ENCODE measurements at regions not wholly inside any gene's neighbourhood (a gene's known extent, or its start where the extent isn't known, plus 50 kb on each side); places are given as distances from the start of the nearest gene placed in this dataset.
A peak's percentile ranks its signal among the peaks of the same experiment; 100 is the strongest.

- TF ChIP-seq EZH2 (IDR thresholded peaks at IDR 0.05; ENCODE audit: insufficient read depth, poor library complexity, severe bottlenecking) (no peak), EZH2phosphoT487 (IDR thresholded peaks at IDR 0.05; ENCODE audit: insufficient read depth, low read depth) (no peak)
- Histone ChIP-seq H3K9ac (no peak overlapping the region), H3K79me2 (ENCODE audit: insufficient read depth) (no peaks in the 10 kb centered on the region), H3K9me3 (ENCODE audit: low read depth) (no peaks in the 10 kb centered on the region), H3K27me3 (replicated peaks; ENCODE audit: insufficient read depth) (no peaks in the 10 kb centered on the region), H3K4me1 (ENCODE audit: insufficient read depth) (peaks cover 23% of the 10 kb centered on the region), H3K9me2 (ENCODE audit: insufficient read depth) (no peaks in the 10 kb centered on the region), H2AFZ (0 out of 2 replicates have a peak overlapping the region, but pooled peaks have one; percentile 10), H3K4me3 (no peak overlapping the region), H3K36me3 (ENCODE audit: low read depth) (no peaks in the 10 kb centered on the region), H3F3A (ENCODE audit: insufficient read depth) (peaks cover 13% of the 10 kb centered on the region), H3K4me2 (ENCODE audit: unreplicated experiment) (no peak overlapping the region), H3K27ac (no peak overlapping the region), H4K20me1 (ENCODE audit: insufficient read depth) (no peaks in the 10 kb centered on the region)
- DNase-seq: peak; percentile 3
- in situ Hi-C loops (cut with MboI): no loop called here
- WGBS, 2 experiments (ENCODE audit: low coverage in 1 of 2, low lambda C conversion rate in 2 of 2, missing lambda C conversion rate in 2 of 2): 91 to 92% methylated on average over 5 of the region's 5 CpGs
Measured at GRCh38 chr6:128659878-128660622, 139.7 kb upstream of the PTPRK start.

- Histone ChIP-seq H2AFZ (no peak overlapping the region), H3K36me3 (ENCODE audit: low read depth) (no peaks in the 10 kb centered on the region), H3K27me3 (replicated peaks; ENCODE audit: insufficient read depth) (no peaks in the 10 kb centered on the region), H4K20me1 (ENCODE audit: insufficient read depth) (no peaks in the 10 kb centered on the region), H3K79me2 (ENCODE audit: insufficient read depth) (no peaks in the 10 kb centered on the region), H3K4me3 (no peak overlapping the region), H3K9me3 (ENCODE audit: low read depth) (no peaks in the 10 kb centered on the region), H3K9me2 (ENCODE audit: insufficient read depth) (no peaks in the 10 kb centered on the region), H3K27ac (no peak overlapping the region), H3K4me2 (ENCODE audit: unreplicated experiment) (no peak overlapping the region), H3F3A (ENCODE audit: insufficient read depth) (peaks cover 13% of the 10 kb centered on the region), H3K4me1 (ENCODE audit: insufficient read depth) (peaks cover 23% of the 10 kb centered on the region), H3K9ac (no peak overlapping the region)
- DNase-seq: no peak
- TF ChIP-seq EZH2 (IDR thresholded peaks at IDR 0.05; ENCODE audit: insufficient read depth, poor library complexity, severe bottlenecking): no peak
- no peak for TF ChIP-seq EZH2phosphoT487 (IDR thresholded peaks at IDR 0.05; ENCODE audit: insufficient read depth, low read depth)
- in situ Hi-C loops (cut with MboI): no loop called here
- WGBS, 2 experiments (ENCODE audit: low coverage in 1 of 2, low lambda C conversion rate in 2 of 2, missing lambda C conversion rate in 2 of 2): 77 to 100% methylated on average over 1 of the region's 1 CpG
Measured at GRCh38 chr6:128659276-128659675, 138.9 kb upstream of the PTPRK start.

- H3K4me3 ChIP-seq: no peak overlapping the region
Measured at GRCh38 chr6:128657181-128657580, 136.8 kb upstream of the PTPRK start.

GRCh38 chr6:128655978-128656498 lies 135.6 kb upstream of the PTPRK start:
- peak overlapping the region; percentile 73 for H3K27ac ChIP-seq
- H2AFZ ChIP-seq: peak overlapping the region; percentile 68
- TF ChIP-seq EZH2phosphoT487 (IDR thresholded peaks at IDR 0.05; ENCODE audit: insufficient read depth, low read depth) (no peak), EZH2 (IDR thresholded peaks at IDR 0.05; ENCODE audit: insufficient read depth, poor library complexity, severe bottlenecking) (no peak)
- DNase-seq: peak; percentile 86
- no peaks in the 10 kb centered on the region for H3K9me3 ChIP-seq (ENCODE audit: low read depth)
- H3F3A ChIP-seq (ENCODE audit: insufficient read depth): peaks cover 13% of the 10 kb centered on the region
- in situ Hi-C loops (cut with MboI): no loop called here
- H3K9me2 ChIP-seq (ENCODE audit: insufficient read depth): no peaks in the 10 kb centered on the region
- no peaks in the 10 kb centered on the region for H3K36me3 ChIP-seq (ENCODE audit: low read depth)
- H3K4me2 ChIP-seq (ENCODE audit: unreplicated experiment): peak overlapping the region; percentile 65
- H3K79me2 ChIP-seq (ENCODE audit: insufficient read depth): no peaks in the 10 kb centered on the region
- peak overlapping the region; percentile 26 for H3K9ac ChIP-seq
- H3K4me3 ChIP-seq: peak overlapping the region; percentile 20; the same call in 1 of the 2 replicates
- H4K20me1 ChIP-seq (ENCODE audit: insufficient read depth): no peaks in the 10 kb centered on the region
- WGBS, 2 experiments (ENCODE audit: low coverage in 1 of 2, low lambda C conversion rate in 2 of 2, missing lambda C conversion rate in 2 of 2): 0% methylated on average over 1 of the region's 1 CpG
- no peaks in the 10 kb centered on the region for H3K27me3 ChIP-seq (replicated peaks; ENCODE audit: insufficient read depth)
- peaks cover 23% of the 10 kb centered on the region for H3K4me1 ChIP-seq (ENCODE audit: insufficient read depth)

More at GRCh38 chr6:128657181-128657580, 136.8 kb upstream of the PTPRK start:
- Histone ChIP-seq H3K27ac (0 out of 2 replicates have a peak overlapping the region, but pooled peaks have one; percentile 12), H3K27me3 (replicated peaks; ENCODE audit: insufficient read depth) (no peaks in the 10 kb centered on the region), H3K36me3 (ENCODE audit: low read depth) (no peaks in the 10 kb centered on the region), H3K4me1 (ENCODE audit: insufficient read depth) (peaks cover 23% of the 10 kb centered on the region), H2AFZ (no peak overlapping the region), H3F3A (ENCODE audit: insufficient read depth) (peaks cover 13% of the 10 kb centered on the region), H4K20me1 (ENCODE audit: insufficient read depth) (no peaks in the 10 kb centered on the region), H3K9me3 (ENCODE audit: low read depth) (no peaks in the 10 kb centered on the region), H3K9me2 (ENCODE audit: insufficient read depth) (no peaks in the 10 kb centered on the region), H3K79me2 (ENCODE audit: insufficient read depth) (no peaks in the 10 kb centered on the region), H3K4me2 (ENCODE audit: unreplicated experiment) (peak overlapping the region; percentile 19), H3K9ac (no peak overlapping the region)
- peak; percentile 25 for DNase-seq
- TF ChIP-seq EZH2 (IDR thresholded peaks at IDR 0.05; ENCODE audit: insufficient read depth, poor library complexity, severe bottlenecking) (no peak), EZH2phosphoT487 (IDR thresholded peaks at IDR 0.05; ENCODE audit: insufficient read depth, low read depth) (no peak)
- in situ Hi-C loops (cut with MboI): no loop called here

Data from GM23248 (cell line).